Stomach (tissue), 4 donors: ENCODE measurements at regions not wholly inside any gene's neighbourhood (a gene's known extent, or its start where the extent isn't known, plus 50 kb on each side); places are given as distances from the start of the nearest gene placed in this dataset.

ENCODE experiments used
- CTCF ChIP-seq, 7 experiments: fragments of 450-650 bp in 4 of 7; fragments of 200-600 bp in 3 of 7; sonication (generic) in 3 of 7; IDR thresholded peaks; one replicate each; pipeline ENCODE4 v1.5.1; 2016 to 2019; ENCODE audit warnings: antibody characterized with exemption in 7 of 7, control low read depth in 2 of 7, mild to moderate bottlenecking in 1 of 7
- POLR2AphosphoS5 ChIP-seq, 3 donors: sonication (generic); formaldehyde crosslinking; IDR thresholded peaks; one replicate each; pipeline ENCODE4 v1.6.1; 2016; ENCODE audit warnings: antibody characterized with exemption in 3 of 3

DNA sequence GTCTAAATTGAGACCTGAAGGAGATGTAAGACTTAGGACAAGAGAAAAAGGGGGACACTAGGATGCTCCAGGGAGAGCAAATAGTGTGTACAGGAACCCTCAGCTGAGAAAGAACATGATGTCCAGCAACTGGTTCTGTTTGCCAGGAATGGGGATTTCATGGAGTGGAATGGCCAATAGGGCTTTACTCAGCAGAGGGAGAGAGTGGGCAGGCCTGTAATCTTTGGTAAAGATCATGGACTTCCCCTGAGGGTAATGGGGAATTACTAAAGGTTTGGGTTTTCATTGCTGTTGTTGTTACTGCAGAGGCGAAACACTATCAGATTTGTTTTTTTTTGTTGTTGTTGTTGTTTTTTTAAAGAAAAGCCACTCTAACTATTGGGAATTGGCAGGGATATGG, 99.0 kb downstream of the SCN11A start:
- TF ChIP-seq POLR2AphosphoS5 (IDR thresholded peaks at IDR 0.05) (no peak), CTCF (IDR thresholded peaks at IDR 0.05) (no peak)
